ENCODE measurements at regions not wholly inside any gene's neighbourhood (a gene's known extent, or its start where the extent isn't known, plus 50 kb on each side); places are given as distances from the start of the nearest gene placed in this dataset.

DNA sequence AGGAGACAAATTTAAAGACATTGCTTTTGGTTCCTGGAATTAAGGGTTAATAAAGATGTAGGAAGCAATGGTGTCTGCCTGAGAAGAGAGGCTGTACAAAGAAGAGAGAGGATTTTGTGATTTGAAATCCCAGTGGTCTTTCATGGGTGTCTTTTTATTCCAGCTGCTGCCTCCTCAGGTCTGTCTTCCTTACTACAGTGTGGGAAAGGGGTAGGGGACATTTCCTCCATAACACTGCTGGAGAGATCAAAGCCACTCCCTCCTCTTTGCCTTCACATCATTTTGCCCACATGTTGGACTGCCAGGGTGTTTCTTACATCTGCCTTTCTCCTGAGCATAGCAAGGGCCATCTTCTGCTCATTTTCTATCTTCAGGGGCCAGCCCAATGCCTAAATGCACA lies 348.5 kb downstream of the EN1 start:
- no peak for DNase-seq (ENCODE audit: extremely low read depth in 1 of 11, low read depth in 9 of 11, low spot score in 4 of 11)

DNA sequence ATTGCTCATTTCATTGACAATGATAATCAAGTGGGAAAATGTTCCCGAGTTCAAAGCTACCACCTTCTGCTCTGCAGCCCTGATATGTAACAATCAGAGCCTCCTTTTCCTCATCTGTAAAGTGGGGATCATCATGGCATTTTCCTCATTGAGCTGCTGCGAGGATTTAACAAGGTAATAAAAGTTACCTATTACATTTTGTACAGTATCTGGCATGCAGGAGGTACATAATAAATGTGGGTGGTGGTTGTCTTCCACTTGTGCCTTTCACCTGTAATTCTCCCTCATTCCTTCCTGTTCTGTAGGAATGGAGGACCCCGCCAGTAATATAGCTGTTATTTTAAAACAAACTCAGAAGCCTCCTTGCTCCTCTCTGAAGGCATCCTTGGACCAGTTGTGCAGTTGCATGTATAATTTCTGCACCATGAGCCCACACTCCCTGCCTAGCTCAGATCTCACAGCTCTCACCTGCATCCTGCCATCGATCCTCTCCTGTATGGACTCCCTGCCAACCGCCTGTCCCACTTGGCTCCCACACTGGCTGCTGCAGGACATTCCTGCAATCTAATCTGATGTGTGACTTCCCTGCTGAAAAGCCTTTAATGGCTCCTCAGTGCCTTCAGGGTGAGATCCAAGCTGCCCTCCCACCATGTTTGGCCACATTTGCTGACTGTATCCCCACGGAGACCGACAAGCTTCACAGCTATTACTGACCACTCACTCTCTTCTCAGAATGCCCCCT lies 350.4 kb downstream of the EN1 start:
- DNase-seq (ENCODE audit: extremely low read depth in 1 of 11, low read depth in 9 of 11, low spot score in 4 of 11) = no peak

DNA sequence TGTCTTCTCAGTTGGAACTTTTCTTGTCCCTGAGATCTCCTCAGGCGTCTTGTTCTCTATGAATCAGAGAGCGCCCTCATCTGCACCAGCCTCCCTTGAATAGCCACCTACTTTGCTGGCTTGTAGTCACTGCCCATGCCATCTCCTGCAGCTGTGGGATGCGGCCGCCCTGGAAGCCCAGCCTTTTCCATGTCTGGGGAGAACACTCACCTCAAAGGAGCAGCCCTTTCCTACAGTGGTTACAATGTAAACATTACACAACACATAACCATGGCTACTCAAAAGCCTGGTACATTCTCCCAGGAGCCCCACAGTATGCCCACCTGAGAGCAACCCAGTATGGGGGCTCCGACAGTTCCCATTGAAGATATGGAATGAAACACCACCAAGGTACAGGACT lies 351.0 kb downstream of the EN1 start:
- no peak for DNase-seq (ENCODE audit: extremely low read depth in 1 of 11, low read depth in 9 of 11, low spot score in 4 of 11)

DNA sequence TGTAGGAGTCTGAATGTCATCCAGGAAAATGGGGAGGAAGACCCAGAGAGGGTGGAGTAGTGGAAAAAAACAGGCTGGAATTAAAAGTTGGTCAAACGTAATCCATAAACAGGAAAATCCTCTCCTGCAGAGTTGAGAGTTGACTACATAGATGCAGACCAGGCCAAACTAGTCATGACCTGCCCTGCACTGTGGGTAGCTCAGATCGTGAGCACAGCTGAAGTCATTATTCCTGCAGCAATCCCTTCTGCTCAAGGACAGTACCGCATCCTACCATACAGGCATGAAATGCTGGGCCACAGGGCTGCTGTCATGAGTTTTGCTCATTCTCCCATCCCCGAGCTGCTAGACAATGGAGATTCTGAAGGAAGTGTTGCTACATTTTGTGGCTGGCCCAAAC lies 352.2 kb downstream of the EN1 start:
- DNase-seq (ENCODE audit: extremely low read depth in 1 of 11, low read depth in 9 of 11, low spot score in 4 of 11) = no peak

DNA sequence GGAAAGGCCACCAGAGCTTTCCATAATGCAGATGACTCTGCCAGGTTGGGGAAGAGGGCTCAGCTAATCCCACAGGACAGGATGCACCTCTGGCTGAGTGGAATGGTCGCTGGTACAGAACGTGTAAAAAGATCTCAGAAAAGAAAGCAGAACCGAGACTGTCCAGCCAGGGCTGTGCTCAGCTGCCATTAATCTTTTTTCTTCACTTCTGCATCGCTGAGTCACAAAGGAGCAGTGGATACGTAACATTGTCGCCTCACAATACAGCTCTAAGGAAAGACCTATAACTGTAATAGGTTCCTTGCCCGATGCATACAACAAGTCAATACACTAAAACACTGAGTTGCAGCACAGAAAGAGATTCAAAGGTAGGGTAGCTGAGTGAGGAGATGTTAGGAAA lies 354.2 kb downstream of the EN1 start:
- DNase-seq (ENCODE audit: extremely low read depth in 1 of 11, low read depth in 9 of 11, low spot score in 4 of 11) = no peak

DNA sequence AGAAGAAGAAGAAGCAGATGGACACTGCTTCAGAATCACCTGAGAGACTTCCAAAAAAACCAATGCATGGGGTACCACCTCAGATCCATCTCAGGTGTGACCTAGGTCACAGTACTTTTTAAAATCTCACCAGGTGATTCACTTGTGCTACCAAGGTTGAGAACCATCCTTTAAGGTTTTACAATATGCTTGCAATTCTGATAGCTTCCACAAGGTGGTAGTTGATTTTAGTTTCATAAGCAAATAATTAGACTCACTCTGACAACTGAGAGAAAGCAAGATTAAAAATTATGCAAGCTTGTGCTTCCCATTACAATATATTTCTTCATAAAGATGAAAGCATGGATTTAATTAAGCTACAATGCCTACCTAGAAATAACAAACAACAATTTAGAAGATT lies 355.1 kb downstream of the EN1 start:
- no peak for DNase-seq (ENCODE audit: extremely low read depth in 1 of 11, low read depth in 9 of 11, low spot score in 4 of 11)

DNA sequence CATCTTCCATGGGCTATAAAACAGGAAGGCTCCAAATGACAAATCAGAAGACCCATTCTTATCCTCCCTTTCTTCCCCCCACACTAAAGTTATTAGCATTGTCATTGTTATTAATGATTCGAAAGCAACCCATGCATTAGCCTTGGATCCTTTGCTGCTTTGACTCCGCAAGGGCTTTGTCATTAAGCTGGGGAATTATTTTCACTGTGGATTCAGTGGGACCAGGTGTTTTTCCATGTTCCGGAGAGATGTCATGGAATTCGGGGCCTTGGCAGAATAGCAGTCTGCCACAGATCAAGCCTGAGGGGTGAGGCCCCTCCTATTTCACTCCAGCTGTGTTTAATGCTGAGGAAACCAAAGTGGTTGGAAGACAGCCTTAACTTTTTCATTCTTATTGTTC lies 357.1 kb downstream of the EN1 start:
- no peak for DNase-seq (ENCODE audit: extremely low read depth in 1 of 11, low read depth in 9 of 11, low spot score in 4 of 11)

DNA sequence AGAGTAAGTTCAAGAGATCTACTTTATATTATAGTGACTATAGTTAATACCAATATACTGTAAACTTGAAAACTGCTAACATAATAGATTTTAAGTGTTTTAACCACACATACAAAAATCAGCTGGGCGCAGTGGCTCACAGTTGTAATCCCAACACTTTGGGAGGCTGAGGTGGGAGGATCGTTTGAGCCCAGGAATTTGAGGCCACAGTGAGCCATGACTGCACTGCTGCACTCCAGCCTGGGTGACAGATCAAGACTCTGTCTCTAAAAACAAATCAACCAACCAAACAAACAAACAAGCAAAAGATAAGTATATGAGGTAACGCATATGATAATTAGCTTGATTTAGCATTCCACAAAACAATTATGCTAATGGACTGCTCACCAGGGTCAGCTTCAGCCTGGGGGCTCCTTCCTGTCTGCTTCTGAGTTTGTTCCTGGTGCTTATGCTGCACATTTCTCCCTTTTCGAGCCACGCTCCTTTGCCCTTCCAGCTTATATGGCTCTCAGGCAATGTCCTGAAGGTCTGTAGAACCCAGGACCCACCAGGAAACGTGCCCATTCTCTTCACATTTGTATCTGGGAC lies 357.6 kb downstream of the EN1 start:
- DNase-seq (ENCODE audit: extremely low read depth in 1 of 11, low read depth in 9 of 11, low spot score in 4 of 11) = no peak

DNA sequence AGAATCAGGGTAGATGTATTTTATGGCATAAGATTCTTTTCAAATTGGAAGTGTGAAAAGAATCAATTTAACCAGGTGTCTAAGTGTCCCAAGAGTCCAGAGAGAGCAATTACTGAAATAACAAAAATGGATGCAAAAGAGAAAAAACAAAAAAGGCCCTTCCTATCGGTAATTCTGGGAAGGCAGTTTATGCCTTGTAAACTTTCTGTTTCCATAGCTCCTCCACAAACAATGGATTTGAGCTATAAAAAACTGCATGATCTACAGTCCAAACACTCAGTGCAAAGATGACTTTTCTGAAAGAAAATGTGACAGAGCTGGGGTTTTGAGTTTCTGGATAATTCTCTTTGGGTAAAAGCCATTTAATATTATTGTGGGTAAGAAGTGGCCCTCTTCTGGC lies 366.1 kb downstream of the EN1 start:
- no peak for DNase-seq (ENCODE audit: extremely low read depth in 1 of 11, low read depth in 9 of 11, low spot score in 4 of 11)

DNA sequence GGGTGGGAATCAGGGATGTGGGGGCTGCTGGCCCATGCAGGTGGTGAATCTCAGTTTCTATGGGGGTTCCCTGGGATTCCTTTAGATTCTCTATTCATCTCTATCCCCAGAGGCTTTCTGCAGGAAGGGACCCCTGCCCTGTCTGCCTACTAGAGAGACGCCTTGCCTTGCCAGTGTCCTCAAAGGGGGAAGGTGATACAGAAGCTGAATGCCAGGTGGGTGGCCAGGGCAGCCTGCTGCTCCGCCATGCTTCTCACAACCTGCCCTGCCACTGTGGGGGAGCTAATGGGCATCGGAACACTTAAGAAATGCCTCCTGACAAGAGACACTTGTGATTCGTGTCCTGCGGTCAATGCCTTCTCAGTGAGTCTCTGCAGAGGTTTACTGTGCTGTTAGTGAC lies 368.4 kb downstream of the EN1 start:
- DNase-seq (ENCODE audit: extremely low read depth in 1 of 11, low read depth in 9 of 11, low spot score in 4 of 11) = no peak

DNA sequence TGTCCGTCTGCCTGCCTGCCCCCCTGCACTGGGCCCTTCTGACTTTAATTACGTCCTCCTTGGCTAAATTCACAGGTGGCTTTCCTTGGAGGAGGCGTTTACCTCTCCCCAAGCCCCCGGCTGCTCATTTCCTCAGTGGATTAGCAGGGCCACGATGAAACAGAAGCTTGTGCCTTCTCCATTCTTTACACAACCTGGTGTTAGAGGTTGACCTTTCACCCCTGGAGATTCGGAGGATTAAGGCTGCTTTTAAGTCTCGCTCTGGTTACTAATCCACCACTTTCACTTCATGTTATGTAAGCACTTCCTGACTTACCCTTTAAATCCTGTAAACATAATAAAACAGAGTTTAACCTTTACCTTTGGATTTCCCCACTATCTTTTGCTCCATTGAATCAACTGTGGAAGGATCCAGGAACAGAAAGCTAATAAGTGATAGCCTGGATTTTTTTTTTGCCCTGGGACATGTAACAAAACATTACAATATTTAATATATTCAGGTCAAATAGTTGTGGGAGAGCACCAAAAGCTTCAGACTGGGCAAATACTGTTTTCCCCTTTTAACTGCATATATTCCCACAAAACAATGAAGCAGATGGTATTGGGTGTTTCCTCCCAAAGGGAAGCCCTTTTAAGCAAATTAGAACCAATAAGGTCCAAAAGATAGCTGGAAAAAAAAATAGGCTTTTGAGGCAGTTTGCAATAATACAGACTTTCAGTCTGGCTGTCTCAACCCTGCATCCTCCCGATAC lies 370.2 kb downstream of the EN1 start:
- DNase-seq (ENCODE audit: extremely low read depth in 1 of 11, low read depth in 9 of 11, low spot score in 4 of 11) = peak in 2 of 11 donors; percentile 2 to 12

DNA sequence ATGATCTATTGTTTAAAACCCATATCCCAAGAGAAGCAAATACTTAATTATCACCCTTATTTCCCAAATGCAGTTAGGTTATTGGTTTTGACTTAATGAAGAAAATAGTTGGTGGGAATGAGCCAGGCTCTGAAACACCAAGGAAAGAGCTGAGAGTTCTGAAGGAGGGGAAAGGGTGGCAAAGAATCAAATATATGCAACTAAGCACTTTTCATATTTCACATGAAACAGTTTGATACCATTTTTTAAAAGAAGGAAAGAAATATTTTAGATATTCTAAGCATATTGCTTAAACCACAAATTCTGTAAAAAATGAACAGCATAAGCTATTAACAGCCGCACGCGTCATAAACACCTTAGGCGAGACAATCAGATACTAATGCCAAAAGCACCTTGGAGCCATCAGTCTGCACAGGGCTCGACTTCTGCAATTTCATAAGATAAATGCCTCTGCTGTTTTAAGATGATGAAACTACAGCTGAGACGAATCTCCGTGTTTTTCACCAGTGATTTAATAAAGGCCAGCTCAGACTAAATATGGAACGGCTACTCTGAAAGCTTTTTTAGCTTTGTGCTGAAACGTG lies 371.7 kb downstream of the EN1 start:
- no peak for DNase-seq (ENCODE audit: extremely low read depth in 1 of 11, low read depth in 9 of 11, low spot score in 4 of 11)

DNA sequence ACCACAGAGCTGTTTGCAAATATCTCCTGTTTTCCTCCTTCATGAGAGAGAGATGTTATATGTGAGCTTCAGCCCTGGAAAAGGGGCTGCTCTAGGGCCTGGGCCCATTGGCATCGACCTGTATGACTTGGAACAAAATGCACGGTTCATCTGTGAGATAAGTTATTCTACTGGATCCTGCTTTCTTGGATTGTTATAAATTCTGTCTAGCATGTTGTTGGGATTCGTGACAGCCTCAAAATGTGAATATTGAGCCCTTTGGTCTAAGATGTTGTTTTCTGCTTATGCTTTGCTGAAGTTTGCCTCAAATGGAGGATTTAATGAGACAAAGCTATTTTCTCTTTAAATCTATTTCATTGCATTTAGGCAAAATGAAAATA lies 372.9 kb downstream of the EN1 start:
- no peak for DNase-seq (ENCODE audit: extremely low read depth in 1 of 11, low read depth in 9 of 11, low spot score in 4 of 11)

DNA sequence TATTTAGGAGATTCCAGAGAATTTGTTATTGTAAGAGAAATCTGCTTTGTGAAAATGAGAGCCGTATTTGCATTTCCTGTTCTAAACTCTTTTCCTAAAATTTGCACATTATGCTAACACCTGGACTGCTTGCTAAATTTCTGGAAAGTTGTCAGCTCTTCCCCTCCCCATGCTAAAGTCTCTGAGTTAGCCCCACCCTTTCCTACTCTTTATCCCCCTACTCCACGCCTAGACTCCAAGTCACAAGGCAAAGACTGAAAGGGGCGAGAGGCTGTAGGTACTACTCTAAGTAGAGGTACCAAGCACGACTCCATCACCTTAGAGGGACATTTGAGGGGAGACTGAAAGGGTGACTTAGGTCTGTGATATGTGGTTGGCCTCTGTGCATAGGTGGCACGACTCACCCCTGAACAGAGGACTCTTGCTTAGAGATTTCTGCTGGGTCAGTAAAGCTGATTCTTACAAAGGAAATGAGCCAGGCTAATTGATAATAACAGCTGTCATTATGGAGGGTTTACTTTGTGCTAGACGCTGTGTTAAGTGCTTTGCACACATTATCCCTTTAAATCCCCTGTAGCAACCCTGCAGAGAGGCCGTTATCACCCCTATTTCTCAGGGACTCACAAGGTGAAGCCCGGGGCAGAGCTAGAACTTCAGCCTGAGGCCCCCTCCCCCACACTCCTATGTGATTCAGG lies 373.5 kb downstream of the EN1 start:
- no peak for DNase-seq (ENCODE audit: extremely low read depth in 1 of 11, low read depth in 9 of 11, low spot score in 4 of 11)

DNA sequence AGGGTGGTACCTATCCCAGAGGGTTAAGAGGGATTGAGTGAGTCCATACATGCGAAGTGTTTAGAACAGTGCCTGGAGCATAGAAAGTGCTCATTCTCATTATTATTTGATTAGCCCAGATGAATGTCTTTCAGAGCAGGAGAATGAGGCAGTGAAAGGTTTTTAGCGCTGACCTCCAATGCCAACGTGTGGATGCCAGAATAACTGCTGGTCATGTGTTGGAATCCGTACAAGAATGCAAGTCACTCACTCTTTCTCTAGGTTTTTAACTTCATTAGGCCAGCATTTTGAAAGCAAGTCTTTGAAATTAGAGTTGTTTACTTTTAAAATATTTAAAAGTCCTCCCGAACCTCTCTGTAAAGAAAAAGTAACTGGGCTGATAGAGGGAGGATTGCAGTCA lies 374.2 kb downstream of the EN1 start:
- DNase-seq (ENCODE audit: extremely low read depth in 1 of 11, low read depth in 9 of 11, low spot score in 4 of 11) = no peak

DNA sequence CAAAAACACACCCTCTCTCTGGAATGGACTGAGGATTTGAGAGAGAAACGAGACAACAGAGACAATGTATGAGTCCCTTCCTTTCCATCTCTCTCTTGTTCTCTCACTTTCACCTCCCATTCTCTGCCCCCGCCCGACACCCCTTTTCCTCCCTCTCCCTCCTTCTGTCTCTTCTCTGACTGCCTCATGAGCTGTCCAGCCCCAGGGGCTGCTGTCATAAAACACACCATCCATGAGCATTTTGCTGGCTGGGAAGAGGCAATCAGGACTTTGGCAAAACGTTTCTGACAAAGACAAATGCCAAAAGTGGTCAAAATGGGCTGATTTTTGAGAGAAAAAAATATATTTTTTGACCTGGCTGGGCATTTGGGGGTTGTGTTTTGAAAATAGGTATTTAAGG lies 377.2 kb downstream of the EN1 start:
- no peak for DNase-seq (ENCODE audit: extremely low read depth in 1 of 11, low read depth in 9 of 11, low spot score in 4 of 11)

DNA sequence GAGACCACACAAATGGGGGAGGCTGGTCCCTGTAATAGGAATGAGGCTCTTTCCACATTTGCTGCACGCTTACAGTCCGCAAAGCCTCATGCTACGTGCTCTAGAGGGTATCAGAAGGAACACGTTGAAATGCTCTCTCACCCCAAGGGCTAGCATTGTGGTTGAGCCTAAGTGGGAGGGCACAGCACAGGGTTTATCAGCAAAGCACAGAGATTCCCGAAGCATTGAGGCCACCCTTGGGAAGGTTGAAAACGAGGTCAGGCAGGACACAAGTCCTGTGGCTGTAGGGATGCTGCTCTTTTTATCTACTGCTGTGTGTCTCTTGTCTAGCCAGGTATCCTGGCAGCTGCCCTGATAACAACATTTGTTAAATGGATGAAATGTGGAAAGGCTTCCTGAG lies 378.3 kb downstream of the EN1 start:
- DNase-seq (ENCODE audit: extremely low read depth in 1 of 11, low read depth in 9 of 11, low spot score in 4 of 11) = no peak

DNA sequence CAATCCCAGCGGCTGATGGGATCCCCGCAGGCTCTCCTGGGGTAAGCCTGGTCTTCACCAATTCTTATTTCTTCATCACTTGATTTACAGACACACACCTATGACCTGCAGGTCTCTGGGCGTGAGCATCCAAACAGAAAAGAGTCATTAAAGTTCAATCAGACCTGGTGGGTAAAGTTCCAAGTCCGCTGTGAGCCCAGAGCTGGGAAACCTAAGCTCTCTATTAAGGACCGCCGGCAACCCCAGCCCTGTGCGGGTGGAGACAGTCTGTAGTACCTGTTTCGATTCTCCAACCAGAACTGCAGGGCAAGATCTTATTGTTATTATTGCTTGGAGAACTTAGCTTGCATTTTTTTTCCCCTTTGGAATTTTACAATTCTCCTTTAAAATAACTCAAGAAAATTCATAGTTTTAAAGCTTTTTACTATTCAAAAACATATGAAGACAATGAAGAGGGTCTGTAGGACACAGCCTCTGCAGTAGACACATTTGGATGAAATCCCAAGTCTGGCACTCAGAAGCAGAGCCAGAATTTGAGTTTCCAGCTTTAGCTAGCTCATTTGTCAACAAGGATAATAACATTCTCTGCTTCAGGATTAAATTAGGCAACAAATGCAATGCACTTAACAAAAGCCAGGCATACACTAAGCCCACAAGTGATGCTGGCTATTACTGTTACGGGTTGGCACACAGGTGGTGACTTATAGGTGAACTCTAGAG lies 376.4 kb downstream of the INSIG2 start:
- DNase-seq (ENCODE audit: extremely low read depth in 1 of 11, low read depth in 9 of 11, low spot score in 4 of 11) = no peak

DNA sequence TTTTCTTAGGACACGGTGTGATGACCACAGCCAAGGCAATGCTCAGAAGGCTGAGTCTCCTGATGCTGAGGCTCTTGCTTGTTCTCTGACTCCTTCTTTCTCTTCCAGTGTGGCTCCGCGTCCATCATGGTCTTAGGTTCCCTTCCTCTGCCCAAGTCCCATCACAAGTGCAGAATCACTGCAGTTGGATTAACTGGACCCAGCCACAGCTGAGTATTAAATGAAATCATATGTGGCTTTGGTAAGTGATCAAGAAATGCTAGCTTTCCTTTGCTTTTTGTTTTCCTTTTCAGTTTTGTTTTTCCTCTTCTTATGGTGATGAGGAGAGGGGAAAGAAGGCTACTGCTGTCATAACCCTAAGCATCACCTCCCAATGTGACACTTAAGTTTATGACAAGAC lies 375.8 kb downstream of the INSIG2 start:
- no peak for DNase-seq (ENCODE audit: extremely low read depth in 1 of 11, low read depth in 9 of 11, low spot score in 4 of 11)

All from renal cortex interstitium (tissue), 11 donors.